T-helper 2 cell treated with Interferon-gamma antibody and Interleukin-4, amounts not matched to agents 100 ng/mL and 5 ng/mL, for 36 hours (primary cell): ENCODE measurements at regions not wholly inside any gene's neighbourhood (a gene's known extent, or its start where the extent isn't known, plus 50 kb on each side); places are given as distances from the start of the nearest gene placed in this dataset.
"Not testable (repeated sequence)": the region's sequence is repeated elsewhere in the genome, so short reads cannot be mapped to it uniquely, and the experiment has no call there.

Source experiments
- intact Hi-C: fragments of 100-400 bp; cut with micrococcal nuclease; formaldehyde crosslinking; loops from one replicate; pipeline ENCODE4 v1.15.1; 2023

GRCh38 chr1:60891281-60891680 is 191.1 kb upstream of the NFIA start:
- intact Hi-C loops, result no loop called here

- intact Hi-C loops, result no loop called here
Measured at GRCh38 chr1:60890664-60891063, 191.7 kb upstream of the NFIA start.

- intact Hi-C loops, result no loop called here
Measured at GRCh38 chr1:60889709-60890108, 192.7 kb upstream of the NFIA start.

- intact Hi-C loops, result no loop called here
Measured at GRCh38 chr1:60888126-60888525, 194.2 kb upstream of the NFIA start.

GRCh38 chr1:60886793-60887331 is 195.5 kb upstream of the NFIA start:
- intact Hi-C loops, result no loop called here

- intact Hi-C loops, result no loop called here
Measured at GRCh38 chr1:60886090-60886489, 196.3 kb upstream of the NFIA start.

- intact Hi-C loops, result no loop called here
Measured at GRCh38 chr1:60880202-60880601, 202.2 kb upstream of the NFIA start.

- intact Hi-C loops, result no loop called here
Measured at GRCh38 chr1:60878323-60878722, 204.0 kb upstream of the NFIA start.

GRCh38 chr1:60877376-60877775 is 205.0 kb upstream of the NFIA start:
- intact Hi-C loops, result no loop called here

- intact Hi-C loops, result no loop called here
Measured at GRCh38 chr1:60876952-60877351, 205.4 kb upstream of the NFIA start.

- intact Hi-C loops, result no loop called here
Measured at GRCh38 chr1:60875138-60875537, 207.2 kb upstream of the NFIA start.

- intact Hi-C loops, result no loop called here
Measured at GRCh38 chr1:60874718-60875117, 207.6 kb upstream of the NFIA start.

GRCh38 chr1:60873396-60873795 is 209.0 kb upstream of the NFIA start:
- intact Hi-C loops, result not testable (repeated sequence)

- intact Hi-C loops, result no loop called here
Measured at GRCh38 chr1:60872426-60873054, 209.8 kb upstream of the NFIA start.

- intact Hi-C loops, result no loop called here
Measured at GRCh38 chr1:60870269-60870865, 212.0 kb upstream of the NFIA start.

- intact Hi-C loops, result no loop called here
Measured at GRCh38 chr1:60868901-60869663, 213.3 kb upstream of the NFIA start.

GRCh38 chr1:60867782-60868181 is 214.6 kb upstream of the NFIA start:
- intact Hi-C loops, result no loop called here

GRCh38 chr1:60866917-60867531 is 215.3 kb upstream of the NFIA start:
- intact Hi-C loops, result no loop called here

- intact Hi-C loops, result no loop called here
Measured at GRCh38 chr1:60866226-60866900, 216.0 kb upstream of the NFIA start.

GRCh38 chr1:60865166-60865565 is 217.2 kb upstream of the NFIA start:
- intact Hi-C loops, result no loop called here

- intact Hi-C loops, result no loop called here
Measured at GRCh38 chr1:60864722-60865121, 217.6 kb upstream of the NFIA start.
